Tibial nerve (tissue), 4 donors: ENCODE measurements at regions not wholly inside any gene's neighbourhood (a gene's known extent, or its start where the extent isn't known, plus 50 kb on each side); places are given as distances from the start of the nearest gene placed in this dataset.

Experiments used
- DNase-seq, 2 donors: peaks; one replicate each; pipeline ENCODE4 v3.0.0-alpha.2; 2019; ENCODE audit warnings: low spot score in 2 of 2
- H3K27ac ChIP-seq, 4 donors: fragments of 200-600 bp; sonication (generic) in 3 of 4; one replicate each; pipeline ENCODE4 v1.5.1; 2017 to 2019; ENCODE audit warnings: mild to moderate bottlenecking in 1 of 4
- H3K27me3 ChIP-seq, 2 donors: fragments of 200-600 bp; sonication (generic) in 1 of 2; one replicate each; pipeline versions ENCODE4 v1.5.1 to v1.6.0; 2017 to 2019
- H3K36me3 ChIP-seq, 3 donors: fragments of 200-600 bp; sonication (generic); one replicate each; pipeline ENCODE4 v1.5.1; 2018 to 2019
- H3K4me1 ChIP-seq, 4 donors: fragments of 200-600 bp; sonication (generic) in 3 of 4; one replicate each; pipeline ENCODE4 v1.5.1; 2017 to 2019
- H3K4me3 ChIP-seq, 4 donors: fragments of 200-600 bp; sonication (generic) in 3 of 4; one replicate each; pipeline ENCODE4 v1.5.1; 2017 to 2019; ENCODE audit warnings: mild to moderate bottlenecking in 1 of 4, moderate library complexity in 1 of 4
- H3K9me3 ChIP-seq, 4 donors: fragments of 200-600 bp; sonication (generic) in 3 of 4; one replicate each; pipeline ENCODE4 v1.5.1; 2017 to 2019
- CTCF ChIP-seq, 5 experiments: fragments of 200-600 bp in 3 of 5; fragments of 450-650 bp in 2 of 5; sonication (generic) in 3 of 5; IDR thresholded peaks; one replicate each; pipeline ENCODE4 v1.5.1; 2016 to 2019; ENCODE audit warnings: antibody characterized with exemption in 5 of 5, mild to moderate bottlenecking in 3 of 5, moderate library complexity in 2 of 5
- EP300 ChIP-seq, 2 donors: sonication (generic); formaldehyde crosslinking; IDR thresholded peaks; one replicate each; pipeline ENCODE4 v1.6.1; 2017; ENCODE audit warnings: antibody characterized with exemption in 2 of 2, mild to moderate bottlenecking in 1 of 2
- POLR2A ChIP-seq, 2 donors: fragments of 450-650 bp; IDR thresholded peaks; one replicate each; pipeline ENCODE4 v1.6.1; 2017; ENCODE audit warnings: antibody characterized with exemption in 2 of 2, mild to moderate bottlenecking in 2 of 2, moderate library complexity in 2 of 2
- WGBS, 2 donors: methylation state at CpG; one replicate each; pipeline ENCODE4 v1.1.5; 2018; 5-methylcytosine and 5-hydroxymethylcytosine counted together

- no peak for DNase-seq
- Histone ChIP-seq H3K4me3 (no peak overlapping the region), H3K9me3 (peaks cover 0 to 5% (median 0%) of the 10 kb centered on the region in 4 donors), H3K36me3 (no peaks in the 10 kb centered on the region), H3K27ac (no peak overlapping the region), H3K27me3 (no peaks in the 10 kb centered on the region), H3K4me1 (peaks cover 0 to 3% (median 0%) of the 10 kb centered on the region in 4 donors)
- WGBS, 2 donors = 63 to 70% methylated on average over 2 of the region's 2 CpGs
- no peak for TF ChIP-seq CTCF (IDR thresholded peaks at IDR 0.05)
- no peak for TF ChIP-seq POLR2A (IDR thresholded peaks at IDR 0.05)
- no peak for TF ChIP-seq EP300 (IDR thresholded peaks at IDR 0.05)
Measured at GRCh38 chr18:25734336-25734735, 356.1 kb downstream of the SS18 start.

- no peak for DNase-seq
- no peaks in the 10 kb centered on the region for H3K36me3 ChIP-seq
- peaks cover 0 to 5% (median 0%) of the 10 kb centered on the region in 4 donors for H3K9me3 ChIP-seq
- H3K27me3 ChIP-seq = no peaks in the 10 kb centered on the region
- no peak overlapping the region for H3K27ac ChIP-seq
- no peak overlapping the region for H3K4me3 ChIP-seq
- TF ChIP-seq CTCF (IDR thresholded peaks at IDR 0.05) = no peak
- TF ChIP-seq POLR2A (IDR thresholded peaks at IDR 0.05) = no peak
- no peak for TF ChIP-seq EP300 (IDR thresholded peaks at IDR 0.05)
- H3K4me1 ChIP-seq = no peaks in the 10 kb centered on the region
- WGBS, 2 donors = 90 to 91% methylated on average over 2 of the region's 2 CpGs
Measured at GRCh38 chr18:25732862-25733261, 357.6 kb downstream of the SS18 start.

GRCh38 chr18:25729072-25729471 lies 361.3 kb downstream of the SS18 start:
- WGBS, 2 donors = 91 to 100% methylated on average over 1 of the region's 1 CpG
- H3K27ac ChIP-seq = no peak overlapping the region
- no peak overlapping the region for H3K4me3 ChIP-seq
- TF ChIP-seq CTCF (IDR thresholded peaks at IDR 0.05) (no peak), POLR2A (IDR thresholded peaks at IDR 0.05) (no peak), EP300 (IDR thresholded peaks at IDR 0.05) (no peak)
- DNase-seq = no peak
- H3K36me3 ChIP-seq = no peaks in the 10 kb centered on the region
- no peaks in the 10 kb centered on the region for H3K4me1 ChIP-seq
- no peaks in the 10 kb centered on the region for H3K27me3 ChIP-seq
- peaks cover 0 to 5% (median 0%) of the 10 kb centered on the region in 4 donors for H3K9me3 ChIP-seq

- Histone ChIP-seq H3K9me3 (peaks cover 0 to 11% (median 0%) of the 10 kb centered on the region in 4 donors), H3K4me3 (no peak overlapping the region), H3K27me3 (no peaks in the 10 kb centered on the region), H3K4me1 (no peaks in the 10 kb centered on the region), H3K36me3 (no peaks in the 10 kb centered on the region), H3K27ac (no peak overlapping the region)
- WGBS, 2 donors = 63% methylated on average over 5 of the region's 5 CpGs
- no peak for DNase-seq
- TF ChIP-seq CTCF (IDR thresholded peaks at IDR 0.05) (no peak), POLR2A (IDR thresholded peaks at IDR 0.05) (no peak), EP300 (IDR thresholded peaks at IDR 0.05) (no peak)
Measured at GRCh38 chr18:25727281-25727985, 363.0 kb downstream of the SS18 start.

- Histone ChIP-seq H3K27ac (no peak overlapping the region), H3K9me3 (peaks cover 0 to 11% (median 0%) of the 10 kb centered on the region in 4 donors), H3K4me3 (no peak overlapping the region), H3K27me3 (no peaks in the 10 kb centered on the region), H3K36me3 (no peaks in the 10 kb centered on the region), H3K4me1 (no peaks in the 10 kb centered on the region)
- DNase-seq = no peak
- WGBS, 2 donors = 65 to 68% methylated on average over 11 of the region's 11 CpGs
- no peak for TF ChIP-seq EP300 (IDR thresholded peaks at IDR 0.05)
- no peak for TF ChIP-seq CTCF (IDR thresholded peaks at IDR 0.05)
Measured at GRCh38 chr18:25726298-25726697, 364.1 kb downstream of the SS18 start.
